WTC11 (cell line): ENCODE measurements at regions not wholly inside any gene's neighbourhood (a gene's known extent, or its start where the extent isn't known, plus 50 kb on each side); places are given as distances from the start of the nearest gene placed in this dataset.

Source experiments
- ATAC-seq: fragments of 200-7000 bp; cut with Tn5 transposase; 2 replicates; pipeline ENCODE4 v1.10.0; 2021; ENCODE audit warnings: mild to moderate bottlenecking, moderate library complexity
- CTCF ChIA-PET: fragments of 300-600 bp; sonication (Branson Sonifier 250); formaldehyde crosslinking; loops from one replicate; lab custom pipeline; 2021; ENCODE audit warnings: antibody characterized with exemption; lab: Charles Lee
- POLR2A ChIA-PET: fragments of 350-600 bp; sonication (Branson Sonifier 250); formaldehyde crosslinking; loops from one replicate; lab custom pipeline; 2021; ENCODE audit warnings: antibody characterized with exemption; lab: Charles Lee
- DNase-seq: peaks from one replicate; pipeline ENCODE4 v3.0.0; 2021; ENCODE audit warnings: low spot score
- H3K27ac Mint-ChIP-seq: 2 replicates; pipeline ENCODE4 v1.8.0; 2021; ENCODE audit warnings: mixed read lengths
- H3K27me3 Mint-ChIP-seq: 2 replicates; pipeline ENCODE4 v1.8.0; 2021; ENCODE audit warnings: low read depth, mild to moderate bottlenecking, moderate library complexity, mixed read lengths
- H3K36me3 Mint-ChIP-seq: 2 replicates; pipeline ENCODE4 v1.8.0; 2021; ENCODE audit warnings: mixed read lengths
- H3K4me1 Mint-ChIP-seq: 2 replicates; pipeline ENCODE4 v1.8.0; 2022; ENCODE audit warnings: mixed read lengths
- H3K4me3 Mint-ChIP-seq: 2 replicates; pipeline ENCODE4 v1.8.0; 2021; ENCODE audit warnings: mild to moderate bottlenecking, moderate library complexity, mixed read lengths
- H3K9me3 Mint-ChIP-seq: 2 replicates; pipeline ENCODE4 v1.8.0; 2021; ENCODE audit warnings: mixed read lengths
- AFF4 ChIP-seq: sonication (generic); formaldehyde crosslinking; IDR thresholded peaks from 2 replicates; pipeline ENCODE4 v1.8.1; 2023; ENCODE audit warnings: mild to moderate bottlenecking, missing genetic modification reagents, borderline replicate concordance
- CBFB ChIP-seq: sonication (generic); formaldehyde crosslinking; IDR thresholded peaks from 2 replicates; pipeline ENCODE4 v1.8.1; 2022; ENCODE audit warnings: mild to moderate bottlenecking, low read depth, missing genetic modification reagents
- CTCF ChIP-seq: fragments of 200-600 bp; IDR thresholded peaks from 2 replicates; pipeline ENCODE4 v1.8.0; 2022; ENCODE audit warnings: antibody characterized with exemption
- ETV6 ChIP-seq: sonication (generic); formaldehyde crosslinking; IDR thresholded peaks from 2 replicates; pipeline ENCODE4 v1.8.1; 2022; ENCODE audit warnings: mild to moderate bottlenecking, missing genetic modification reagents
- GABPB1 ChIP-seq: sonication (generic); formaldehyde crosslinking; IDR thresholded peaks from 2 replicates; pipeline ENCODE4 v1.8.1; 2023; ENCODE audit warnings: mild to moderate bottlenecking, missing genetic modification reagents
- GTF2I ChIP-seq: fragments of 250-450 bp; sonication (Bioruptor Pico); conservative IDR thresholded peaks from 2 replicates; pipeline ENCODE4 v1.4.0; 2021; ENCODE audit warnings: mild to moderate bottlenecking
- HMGA2 ChIP-seq: fragments of 250-450 bp; sonication (Bioruptor Pico); IDR thresholded peaks from 2 replicates; pipeline ENCODE4 v1.4.0; 2021; ENCODE audit warnings: mild to moderate bottlenecking, moderate library complexity
- JUN ChIP-seq: sonication (generic); formaldehyde crosslinking; IDR thresholded peaks from 2 replicates; pipeline ENCODE4 v1.8.0; 2023; ENCODE audit warnings: mild to moderate bottlenecking, missing genetic modification reagents
- MAX ChIP-seq: sonication (generic); formaldehyde crosslinking; IDR thresholded peaks from 2 replicates; pipeline ENCODE4 v1.8.0; 2022; ENCODE audit warnings: mild to moderate bottlenecking, missing genetic modification reagents
- MXD4 ChIP-seq: fragments of 250-450 bp; sonication (Bioruptor Pico); IDR thresholded peaks from 2 replicates; pipeline ENCODE4 v1.8.0; 2021; ENCODE audit warnings: mild to moderate bottlenecking, moderate library complexity, borderline replicate concordance
- NR1H2 ChIP-seq: sonication (generic); formaldehyde crosslinking; IDR thresholded peaks from 2 replicates; pipeline ENCODE4 v1.9.0; 2021; ENCODE audit warnings: mild to moderate bottlenecking, moderate library complexity, missing genetic modification reagents
- PREB ChIP-seq: sonication (generic); formaldehyde crosslinking; IDR thresholded peaks from 2 replicates; pipeline ENCODE4 v1.8.1; 2022; ENCODE audit warnings: mild to moderate bottlenecking, missing genetic modification reagents, moderate library complexity, borderline replicate concordance
- PRRX2 ChIP-seq: fragments of 250-450 bp; sonication (Bioruptor Pico); IDR thresholded peaks from 2 replicates; pipeline ENCODE4 v1.8.0; 2021; ENCODE audit warnings: mild to moderate bottlenecking
- SMAD3 ChIP-seq: sonication (generic); formaldehyde crosslinking; IDR thresholded peaks from 2 replicates; pipeline ENCODE4 v1.8.0; 2022; ENCODE audit warnings: missing genetic modification reagents, mild to moderate bottlenecking, borderline replicate concordance
- SP1 ChIP-seq: sonication (generic); formaldehyde crosslinking; conservative IDR thresholded peaks from 2 replicates; pipeline ENCODE4 v1.8.1; 2022; ENCODE audit warnings: missing genetic modification reagents
- TEAD4 ChIP-seq: sonication (generic); formaldehyde crosslinking; IDR thresholded peaks from 2 replicates; pipeline ENCODE4 v1.8.0; 2022; ENCODE audit warnings: mild to moderate bottlenecking, missing genetic modification reagents
- ZBTB21 ChIP-seq: sonication (generic); formaldehyde crosslinking; IDR thresholded peaks from 2 replicates; pipeline ENCODE4 v1.8.1; 2023; ENCODE audit warnings: mild to moderate bottlenecking, missing genetic modification reagents, borderline replicate concordance
- ZBTB43 ChIP-seq: sonication (generic); formaldehyde crosslinking; IDR thresholded peaks from 2 replicates; pipeline ENCODE4 v1.8.1; 2023; ENCODE audit warnings: mild to moderate bottlenecking, missing genetic modification reagents
- ZNF232 ChIP-seq: sonication (generic); formaldehyde crosslinking; IDR thresholded peaks from 2 replicates; pipeline ENCODE4 v1.8.0; 2022; ENCODE audit warnings: mild to moderate bottlenecking, missing genetic modification reagents
- ZNF396 ChIP-seq: fragments of 250-450 bp; sonication (Bioruptor Pico); IDR thresholded peaks from 2 replicates; pipeline ENCODE4 v1.8.0; 2021; ENCODE audit warnings: mild to moderate bottlenecking, moderate library complexity, borderline replicate concordance
- ZNF532 ChIP-seq: fragments of 250-450 bp; sonication (Bioruptor Pico); IDR thresholded peaks from 2 replicates; pipeline ENCODE4 v1.9.0; 2021; ENCODE audit warnings: mild to moderate bottlenecking, borderline replicate concordance
- TF ChIP-seq, protein P1 (sequence below): sonication (generic); formaldehyde crosslinking; IDR thresholded peaks from 2 replicates; pipeline ENCODE4 v1.8.0; 2022; ENCODE audit warnings: mild to moderate bottlenecking, missing genetic modification reagents
- TF ChIP-seq, protein P2 (sequence below): fragments of 250-450 bp; sonication (Bioruptor Pico); IDR thresholded peaks from 2 replicates; pipeline ENCODE4 v1.9.0; 2021; ENCODE audit warnings: mild to moderate bottlenecking

DNA sequence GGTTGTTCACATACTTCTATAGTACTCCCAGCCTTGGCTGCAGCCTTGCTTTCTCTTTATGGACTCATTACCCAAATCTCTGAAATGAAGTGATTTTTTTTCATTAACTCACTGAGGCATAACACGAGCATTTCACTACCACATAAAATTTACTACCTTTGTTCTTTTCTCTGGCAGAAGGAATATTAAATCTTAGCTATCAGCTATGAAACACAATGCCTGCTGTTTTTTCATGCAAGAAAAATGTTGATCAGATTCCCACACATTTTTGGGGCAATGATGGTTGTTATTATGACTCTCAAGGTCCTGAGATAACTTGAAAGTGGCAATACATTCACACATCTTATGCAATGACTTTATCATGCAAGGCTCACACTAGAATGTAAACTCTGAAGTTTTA, 225.3 kb upstream of the ATP2B1 start (continued):
- TF ChIP-seq AFF4 (CRISPR knock-in tag) (no peak), MXD4 (CRISPR knock-in tag) (no peak), ZNF396 (no peak), JUN (CRISPR knock-in tag) (no peak), PREB (no peak), GABPB1 (no peak), GTF2I (CRISPR knock-in tag) (no peak), PRRX2 (CRISPR knock-in tag) (no peak), ETV6 (CRISPR knock-in tag) (no peak), NR1H2 (CRISPR knock-in tag) (no peak)
- TF ChIP-seq, protein P1, sequence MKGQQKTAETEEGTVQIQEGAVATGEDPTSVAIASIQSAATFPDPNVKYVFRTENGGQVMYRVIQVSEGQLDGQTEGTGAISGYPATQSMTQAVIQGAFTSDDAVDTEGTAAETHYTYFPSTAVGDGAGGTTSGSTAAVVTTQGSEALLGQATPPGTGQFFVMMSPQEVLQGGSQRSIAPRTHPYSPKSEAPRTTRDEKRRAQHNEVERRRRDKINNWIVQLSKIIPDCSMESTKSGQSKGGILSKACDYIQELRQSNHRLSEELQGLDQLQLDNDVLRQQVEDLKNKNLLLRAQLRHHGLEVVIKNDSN (CRISPR knock-in tag): no peak
- TF ChIP-seq, protein P2, sequence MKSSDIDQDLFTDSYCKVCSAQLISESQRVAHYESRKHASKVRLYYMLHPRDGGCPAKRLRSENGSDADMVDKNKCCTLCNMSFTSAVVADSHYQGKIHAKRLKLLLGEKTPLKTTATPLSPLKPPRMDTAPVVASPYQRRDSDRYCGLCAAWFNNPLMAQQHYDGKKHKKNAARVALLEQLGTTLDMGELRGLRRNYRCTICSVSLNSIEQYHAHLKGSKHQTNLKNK (CRISPR knock-in tag): no peak

DNA sequence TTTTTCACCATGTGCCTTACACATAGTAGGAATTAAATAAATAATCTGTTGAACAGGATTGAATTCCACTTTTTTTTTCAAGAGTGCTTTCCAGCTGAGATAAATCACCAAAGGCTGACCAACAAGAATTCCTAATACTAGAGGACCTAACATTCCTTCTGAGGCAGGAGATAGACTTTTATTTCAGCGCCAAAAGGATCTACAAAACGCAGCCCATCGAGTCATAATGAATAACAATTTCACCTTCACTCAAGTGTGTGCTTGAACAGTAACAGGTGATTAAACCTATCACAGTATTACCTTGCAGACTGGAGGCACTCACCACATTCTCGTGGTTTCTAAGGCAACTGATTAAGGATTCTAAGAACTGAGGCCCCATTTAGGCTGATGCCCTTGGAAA, 224.3 kb upstream of the ATP2B1 start:
- Mint-ChIP-seq H3K36me3 (no peaks in the 10 kb centered on the region), H3K9me3 (no peaks in the 10 kb centered on the region), H3K4me3 (no peak overlapping the region), H3K27ac (no peak overlapping the region), H3K27me3 (no peaks in the 10 kb centered on the region), H3K4me1 (peaks cover 25% of the 10 kb centered on the region)
- ChIA-PET POLR2A (no interaction called here), CTCF (no interaction called here)
- ATAC-seq (0 out of 2 replicates have a peak, but pooled peaks have one; percentile 22), DNase-seq (no peak)
- TF ChIP-seq SMAD3 (no peak), ZNF232 (CRISPR knock-in tag) (no peak), ZBTB21 (no peak), MAX (CRISPR knock-in tag) (no peak), CBFB (CRISPR knock-in tag) (no peak), ZBTB43 (CRISPR knock-in tag) (no peak), CTCF (no peak), TEAD4 (CRISPR knock-in tag) (no peak), SP1 (CRISPR knock-in tag) (no peak), ZNF532 (no peak), HMGA2 (CRISPR knock-in tag) (no peak), PRRX2 (CRISPR knock-in tag) (no peak), GTF2I (CRISPR knock-in tag) (no peak)
- TF ChIP-seq, protein P2 (CRISPR knock-in tag): no peak
